ENCODE measurements at regions not wholly inside any gene's neighbourhood (a gene's known extent, or its start where the extent isn't known, plus 50 kb on each side); places are given as distances from the start of the nearest gene placed in this dataset.

- no peak for DNase-seq (ENCODE audit: low read depth)
- Histone ChIP-seq H3K4me3 (ENCODE audit: low read depth, low read length) (no peak overlapping the region), H3K36me3 (ENCODE audit: control insufficient read depth, insufficient read depth, low read length) (no peaks in the 10 kb centered on the region), H3K27me3 (ENCODE audit: control insufficient read depth, insufficient read depth, low read length) (no peaks in the 10 kb centered on the region)
- no peak for FAIRE-seq
- TF ChIP-seq CTCF (IDR thresholded peaks at IDR 0.05; ENCODE audit: insufficient read depth, low read length, severe bottlenecking), result no peak
These were observed 546.1 kb downstream of the SNAPC1 start for GRCh38 chr14:62308316-62308715.

GRCh38 chr14:62308891-62309290 is 546.7 kb downstream of the SNAPC1 start:
- H3K27me3 ChIP-seq (ENCODE audit: control insufficient read depth, insufficient read depth, low read length), result no peaks in the 10 kb centered on the region
- no peaks in the 10 kb centered on the region for H3K36me3 ChIP-seq (ENCODE audit: control insufficient read depth, insufficient read depth, low read length)
- FAIRE-seq (no peak), DNase-seq (ENCODE audit: low read depth) (no peak)
- H3K4me3 ChIP-seq (ENCODE audit: low read depth, low read length), result no peak overlapping the region
- TF ChIP-seq CTCF (IDR thresholded peaks at IDR 0.05; ENCODE audit: insufficient read depth, low read length, severe bottlenecking), result no peak

- Histone ChIP-seq H3K36me3 (ENCODE audit: control insufficient read depth, insufficient read depth, low read length) (no peaks in the 10 kb centered on the region), H3K4me3 (ENCODE audit: low read depth, low read length) (no peak overlapping the region), H3K27me3 (ENCODE audit: control insufficient read depth, insufficient read depth, low read length) (no peaks in the 10 kb centered on the region)
- TF ChIP-seq CTCF (IDR thresholded peaks at IDR 0.05; ENCODE audit: insufficient read depth, low read length, severe bottlenecking), result no peak
- FAIRE-seq (no peak), DNase-seq (ENCODE audit: low read depth) (no peak)
These were observed 551.0 kb downstream of the SNAPC1 start for GRCh38 chr14:62313212-62313611.

GRCh38 chr14:62314221-62314620 is 552.0 kb downstream of the SNAPC1 start:
- DNase-seq (ENCODE audit: low read depth), result no peak
- Histone ChIP-seq H3K27me3 (ENCODE audit: control insufficient read depth, insufficient read depth, low read length) (no peaks in the 10 kb centered on the region), H3K36me3 (ENCODE audit: control insufficient read depth, insufficient read depth, low read length) (no peaks in the 10 kb centered on the region), H3K4me3 (ENCODE audit: low read depth, low read length) (no peak overlapping the region)
- FAIRE-seq, result no peak
- no peak for TF ChIP-seq CTCF (IDR thresholded peaks at IDR 0.05; ENCODE audit: insufficient read depth, low read length, severe bottlenecking)

GRCh38 chr14:62314871-62315270 is 552.7 kb downstream of the SNAPC1 start:
- TF ChIP-seq CTCF (IDR thresholded peaks at IDR 0.05; ENCODE audit: insufficient read depth, low read length, severe bottlenecking), result no peak
- H3K4me3 ChIP-seq (ENCODE audit: low read depth, low read length), result no peak overlapping the region
- no peaks in the 10 kb centered on the region for H3K27me3 ChIP-seq (ENCODE audit: control insufficient read depth, insufficient read depth, low read length)
- FAIRE-seq, result no peak
- DNase-seq (ENCODE audit: low read depth), result no peak
- H3K36me3 ChIP-seq (ENCODE audit: control insufficient read depth, insufficient read depth, low read length), result no peaks in the 10 kb centered on the region

GRCh38 chr14:62315631-62316030 is 553.4 kb downstream of the SNAPC1 start:
- FAIRE-seq (no peak), DNase-seq (ENCODE audit: low read depth) (no peak)
- Histone ChIP-seq H3K27me3 (ENCODE audit: control insufficient read depth, insufficient read depth, low read length) (no peaks in the 10 kb centered on the region), H3K4me3 (ENCODE audit: low read depth, low read length) (no peak overlapping the region), H3K36me3 (ENCODE audit: control insufficient read depth, insufficient read depth, low read length) (no peaks in the 10 kb centered on the region)
- TF ChIP-seq CTCF (IDR thresholded peaks at IDR 0.05; ENCODE audit: insufficient read depth, low read length, severe bottlenecking), result no peak

Data from bronchial epithelial cell (primary cell).